B cell (primary cell): ENCODE measurements at regions not wholly inside any gene's neighbourhood (a gene's known extent, or its start where the extent isn't known, plus 50 kb on each side); places are given as distances from the start of the nearest gene placed in this dataset.

ENCODE experiments used
- ATAC-seq: fragments of 200-7000 bp; cut with Tn5 transposase; one replicate; pipeline ENCODE4 v1.10.0; 2021; ENCODE audit warnings: low read depth, mild to moderate bottlenecking, moderate number of reproducible peaks, moderate library complexity
- CTCF ChIA-PET: fragments of 350-600 bp; sonication (Branson Sonifier 250); formaldehyde crosslinking; loops from one replicate; lab custom pipeline; 2021; ENCODE audit warnings: antibody characterized with exemption, inconsistent platforms; lab: Charles Lee
- POLR2A ChIA-PET: fragments of 350-600 bp; sonication (Branson Sonifier 250); formaldehyde crosslinking; loops from one replicate; lab custom pipeline; 2021; ENCODE audit warnings: antibody characterized with exemption; lab: Charles Lee
- DNase-seq: peaks from one replicate; pipeline ENCODE4 v3.0.0; 2013
- H2AFZ ChIP-seq: 2 replicates; pipeline ENCODE4 v1.6.1; 2012; ENCODE audit warnings: mild to moderate bottlenecking, low read depth, low read length; ENCODE audit not compliant: insufficient read depth, poor library complexity, severe bottlenecking
- H3K27ac ChIP-seq, 2 donors: 1 replicate in 1 of 2; 2 replicates in 1 of 2; pipeline ENCODE4 v1.5.1; 2012 to 2013; ENCODE audit warnings: low read length in 2 of 2, mild to moderate bottlenecking in 2 of 2, moderate library complexity in 1 of 2
- H3K27me3 ChIP-seq, 4 experiments: fragments of 200-600 bp in 1 of 4; sonication (generic) in 1 of 4; replicated peaks in 1 of 4; 1 replicate in 2 of 4; 2 replicates in 2 of 4; pipeline versions ENCODE4 v1.6.1 to v1.7.0; 2013 to 2016; ENCODE audit warnings: low read length in 3 of 4, mild to moderate bottlenecking in 2 of 4, mixed read lengths in 1 of 4, moderate library complexity in 1 of 4; ENCODE audit not compliant: insufficient read depth in 4 of 4, control insufficient read depth in 3 of 4; ENCODE audit errors: control extremely low read depth in 1 of 4
- H3K36me3 ChIP-seq, 2 experiments: replicated peaks in 1 of 2; 1 replicate in 1 of 2; 2 replicates in 1 of 2; pipeline versions ENCODE4 v1.6.1 to v1.7.1; 2013; ENCODE audit warnings: low read length in 1 of 2; ENCODE audit not compliant: insufficient read depth in 2 of 2, control insufficient read depth in 1 of 2; ENCODE audit errors: control extremely low read depth in 1 of 2, extremely low read depth in 1 of 2
- H3K4me1 ChIP-seq, 2 donors: fragments of 200-600 bp in 1 of 2; sonication (generic) in 1 of 2; 1 replicate in 1 of 2; 2 replicates in 1 of 2; pipeline versions ENCODE4 v1.5.1 to v1.6.1; 2013 to 2017; ENCODE audit warnings: low read length in 2 of 2; ENCODE audit not compliant: control insufficient read depth in 2 of 2, insufficient read depth in 2 of 2
- H3K4me2 ChIP-seq: replicated peaks from 2 replicates; pipeline ENCODE3; 2012; ENCODE audit warnings: mild to moderate bottlenecking, low read depth, low read length; ENCODE audit not compliant: poor library complexity, severe bottlenecking
- H3K4me3 ChIP-seq, 5 experiments: fragments of 200-600 bp in 1 of 5; sonication (generic) in 1 of 5; 1 replicate in 3 of 5; 2 replicates in 2 of 5; pipeline versions ENCODE4 v1.5.1 to v1.7.0; 2011 to 2016; ENCODE audit warnings: low read length in 4 of 5, mild to moderate bottlenecking in 4 of 5, low read depth in 2 of 5, control low read depth in 1 of 5, moderate library complexity in 1 of 5; ENCODE audit not compliant: insufficient read depth in 1 of 5; ENCODE audit errors: control extremely low read depth in 1 of 5, extremely low read depth in 1 of 5
- H3K79me2 ChIP-seq: fragments of 200-600 bp; sonication (generic); one replicate; pipeline ENCODE4 v1.6.0; 2016; ENCODE audit warnings: low read length; ENCODE audit not compliant: control insufficient read depth, insufficient read depth
- H3K9ac ChIP-seq: fragments of 200-600 bp; sonication (generic); 2 replicates; pipeline ENCODE4 v1.6.1; 2017; ENCODE audit warnings: mild to moderate bottlenecking, low read length, moderate library complexity
- H3K9me3 ChIP-seq, 3 donors: one replicate each; pipeline versions ENCODE4 v1.6.1 to v1.7.1; 2013; ENCODE audit warnings: low read length in 2 of 3; ENCODE audit not compliant: control insufficient read depth in 2 of 3, insufficient read depth in 1 of 3; ENCODE audit errors: control extremely low read depth in 1 of 3
- H4K20me1 ChIP-seq: 2 replicates; pipeline ENCODE4 v1.6.0; 2012; ENCODE audit warnings: mild to moderate bottlenecking, low read length; ENCODE audit not compliant: insufficient read depth, control insufficient read depth, poor library complexity, severe bottlenecking
- H3K27ac Mint-ChIP-seq: one replicate; pipeline ENCODE4 v1.8.0; 2021; ENCODE audit warnings: mixed read lengths
- H3K27me3 Mint-ChIP-seq: one replicate; pipeline ENCODE4 v1.8.0; 2021; ENCODE audit warnings: mixed read lengths
- H3K4me1 Mint-ChIP-seq: one replicate; pipeline ENCODE4 v1.8.0; 2021; ENCODE audit warnings: mixed read lengths
- H3K4me3 Mint-ChIP-seq: one replicate; pipeline ENCODE4 v1.8.0; 2021; ENCODE audit warnings: mixed read lengths
- H3K9me3 Mint-ChIP-seq: one replicate; pipeline ENCODE4 v1.8.0; 2022; ENCODE audit warnings: mixed read lengths; ENCODE audit not compliant: insufficient read depth
- CTCF ChIP-seq: fragments of 200-600 bp; IDR thresholded peaks from one replicate; pipeline ENCODE4 v1.8.0; 2022; ENCODE audit warnings: antibody characterized with exemption, mild to moderate bottlenecking
- EZH2 ChIP-seq: IDR thresholded peaks from 2 replicates; pipeline ENCODE4 v1.6.1; 2012; ENCODE audit warnings: borderline replicate concordance, low read depth, mild to moderate bottlenecking, moderate library complexity, low read length; ENCODE audit not compliant: insufficient read depth, poor library complexity, severe bottlenecking
- WGBS: methylation state at CpG from one replicate; pipeline ENCODE4 v1.1.5; 2013; ENCODE audit warnings: missing lambda C conversion rate; ENCODE audit not compliant: insufficient coverage; 5-methylcytosine and 5-hydroxymethylcytosine counted together
- intact Hi-C: fragments of 100-400 bp; cut with micrococcal nuclease; formaldehyde crosslinking; loops from one replicate; pipeline ENCODE4 v1.10.0; 2022

DNA sequence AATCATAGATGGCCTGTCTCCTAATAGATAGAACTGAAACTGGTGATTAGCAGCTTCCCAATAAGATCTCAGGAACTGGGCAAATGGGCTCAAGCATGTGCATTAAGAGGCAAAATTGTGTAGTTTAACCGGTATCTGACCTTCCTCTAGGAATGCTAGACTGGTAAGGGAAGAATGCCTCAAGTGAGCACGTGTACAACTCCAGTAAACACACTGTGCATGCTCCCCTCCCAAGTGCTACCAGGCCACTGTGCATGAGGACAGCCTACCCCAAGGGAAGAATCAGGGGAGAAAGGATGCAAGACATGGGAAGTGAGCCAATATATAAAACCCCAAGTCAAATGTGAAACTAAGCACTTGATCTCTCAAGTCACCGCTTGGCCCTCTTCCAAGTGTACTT, 1157.4 kb upstream of the CDH18 start:
- no peak for TF ChIP-seq CTCF
- no peak for TF ChIP-seq EZH2
- H3K27ac ChIP-seq = no peak overlapping the region
- WGBS = 93% methylated on average over 3 of the region's 3 CpGs
- peaks cover 0 to 3% (median 0%) of the 10 kb centered on the region in 3 donors for H3K9me3 ChIP-seq
- no peaks in the 10 kb centered on the region for H4K20me1 ChIP-seq
- Mint-ChIP-seq H3K4me1 (no peaks in the 10 kb centered on the region), H3K9me3 (no peaks in the 10 kb centered on the region), H3K27ac (no peak overlapping the region), H3K4me3 (no peak overlapping the region), H3K27me3 (no peaks in the 10 kb centered on the region)
- no peak overlapping the region for H2AFZ ChIP-seq
- POLR2A ChIA-PET = no interaction called here
- H3K79me2 ChIP-seq = no peaks in the 10 kb centered on the region
- H3K27me3 ChIP-seq = no peaks in the 10 kb centered on the region
- no peak for ATAC-seq
- H3K9ac ChIP-seq = no peak overlapping the region
- no peak overlapping the region for H3K4me3 ChIP-seq
- intact Hi-C loops = no loop called here
- no peaks in the 10 kb centered on the region for H3K4me1 ChIP-seq
- H3K36me3 ChIP-seq = no peaks in the 10 kb centered on the region
- DNase-seq = no peak
- H3K4me2 ChIP-seq = no peak overlapping the region
- CTCF ChIA-PET = no interaction called here

DNA sequence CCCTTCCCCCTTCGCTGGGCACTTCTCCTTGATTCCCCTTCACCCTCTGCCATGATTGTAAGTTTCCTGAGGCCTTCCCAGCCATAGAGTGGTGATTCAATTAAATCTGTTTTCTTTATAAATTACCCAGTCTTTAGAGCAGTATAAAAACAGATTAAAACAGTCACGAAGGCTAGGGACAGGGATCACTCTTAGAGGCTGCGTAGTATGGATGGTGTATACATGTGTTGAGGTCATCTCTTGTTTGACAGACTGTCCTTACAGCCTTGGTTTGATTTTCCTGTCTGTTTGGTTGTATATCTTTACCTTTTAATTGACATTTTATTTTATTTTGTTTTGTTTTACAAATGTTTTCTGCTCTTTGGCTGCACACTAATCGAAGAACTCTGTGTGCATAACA, 1155.7 kb upstream of the CDH18 start:
- DNase-seq = no peak
- intact Hi-C loops = no loop called here
- 92% methylated on average over 2 of the region's 4 CpGs for WGBS
- ChIA-PET CTCF (no interaction called here), POLR2A (no interaction called here)
- H3K27ac ChIP-seq = no peak overlapping the region
- H3K36me3 ChIP-seq = no peaks in the 10 kb centered on the region
- peaks cover 0 to 3% (median 0%) of the 10 kb centered on the region in 3 donors for H3K9me3 ChIP-seq
- ATAC-seq = no peak
- H3K9ac ChIP-seq = no peak overlapping the region
- H2AFZ ChIP-seq = no peak overlapping the region
- H3K4me2 ChIP-seq = no peak overlapping the region
- Mint-ChIP-seq H3K27me3 (no peaks in the 10 kb centered on the region), H3K4me3 (no peak overlapping the region), H3K9me3 (no peaks in the 10 kb centered on the region), H3K4me1 (no peaks in the 10 kb centered on the region), H3K27ac (no peak overlapping the region)
- no peaks in the 10 kb centered on the region for H3K4me1 ChIP-seq
- H3K79me2 ChIP-seq = no peaks in the 10 kb centered on the region
- TF ChIP-seq EZH2 = no peak
- no peak for TF ChIP-seq CTCF
- H3K4me3 ChIP-seq = no peak overlapping the region
- H4K20me1 ChIP-seq = no peaks in the 10 kb centered on the region
- no peaks in the 10 kb centered on the region for H3K27me3 ChIP-seq
